HCEC 1CT (cell line): ENCODE measurements at regions not wholly inside any gene's neighbourhood (a gene's known extent, or its start where the extent isn't known, plus 50 kb on each side); places are given as distances from the start of the nearest gene placed in this dataset.
"Not testable (repeated sequence)": the region's sequence is repeated elsewhere in the genome, so short reads cannot be mapped to it uniquely, and the experiment has no call there.

Experiments used
- DNase-seq: peaks from one replicate; pipeline ENCODE4 v3.0.0-alpha.2; 2017

DNA sequence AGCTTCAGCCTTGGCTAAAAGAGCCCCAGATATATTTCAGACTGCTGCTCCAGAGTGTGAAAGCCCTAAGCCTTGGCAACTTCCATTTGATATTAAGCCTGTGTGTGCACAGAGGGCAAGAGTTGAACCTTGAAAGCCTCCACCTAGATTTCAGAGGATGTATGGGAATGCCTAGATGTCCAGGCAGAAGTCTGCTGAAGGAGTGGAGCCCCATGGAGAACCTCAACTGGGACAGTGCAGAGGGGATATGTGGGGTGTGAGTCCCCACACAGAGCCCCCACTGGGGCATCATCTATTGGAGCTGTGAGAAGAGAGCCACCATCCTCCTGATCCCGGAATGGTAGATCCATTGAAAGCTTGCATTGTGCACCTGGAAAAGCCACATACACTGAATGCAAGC is 1784.8 kb upstream of the CDH9 start:
- DNase-seq, result no peak

DNA sequence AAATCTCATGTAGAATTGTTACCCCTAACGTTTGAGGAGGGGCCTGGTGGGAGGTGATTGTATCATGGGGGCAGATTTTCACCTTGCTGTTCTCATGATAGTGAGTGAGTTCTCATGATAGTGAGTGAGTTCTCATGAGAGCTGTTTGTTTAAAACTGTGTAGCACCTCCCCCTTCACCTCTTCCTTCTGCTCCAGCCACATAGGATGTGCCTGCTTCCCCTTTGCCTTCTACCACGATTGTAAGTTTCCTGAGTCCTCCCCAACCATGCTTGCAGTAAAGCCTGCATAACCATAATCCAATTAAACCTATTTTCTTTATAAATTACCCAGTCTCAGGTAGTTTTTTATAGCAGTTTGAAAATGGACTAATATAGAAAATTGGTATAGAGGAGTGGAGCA is 1783.7 kb upstream of the CDH9 start:
- no peak for DNase-seq

DNA sequence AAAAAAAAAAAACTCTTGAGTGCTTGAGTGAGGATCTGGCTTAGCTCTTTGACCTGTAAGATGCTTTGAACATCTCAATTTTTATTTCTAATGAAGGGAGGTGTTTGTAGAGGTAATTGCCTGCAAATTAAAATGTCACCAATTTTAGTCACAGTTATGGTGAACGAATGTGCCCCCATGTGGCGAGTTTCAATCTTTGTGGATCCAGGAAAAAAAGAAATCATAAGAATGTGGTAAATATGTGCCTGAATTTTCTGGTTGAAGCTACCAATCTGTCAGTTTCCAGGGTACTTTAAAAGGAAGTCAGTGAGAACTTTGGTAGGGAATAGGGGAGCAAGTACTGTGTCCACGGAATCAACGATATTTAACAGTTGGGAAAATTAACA is 1772.4 kb upstream of the CDH9 start:
- DNase-seq, result peak; percentile 11

DNA sequence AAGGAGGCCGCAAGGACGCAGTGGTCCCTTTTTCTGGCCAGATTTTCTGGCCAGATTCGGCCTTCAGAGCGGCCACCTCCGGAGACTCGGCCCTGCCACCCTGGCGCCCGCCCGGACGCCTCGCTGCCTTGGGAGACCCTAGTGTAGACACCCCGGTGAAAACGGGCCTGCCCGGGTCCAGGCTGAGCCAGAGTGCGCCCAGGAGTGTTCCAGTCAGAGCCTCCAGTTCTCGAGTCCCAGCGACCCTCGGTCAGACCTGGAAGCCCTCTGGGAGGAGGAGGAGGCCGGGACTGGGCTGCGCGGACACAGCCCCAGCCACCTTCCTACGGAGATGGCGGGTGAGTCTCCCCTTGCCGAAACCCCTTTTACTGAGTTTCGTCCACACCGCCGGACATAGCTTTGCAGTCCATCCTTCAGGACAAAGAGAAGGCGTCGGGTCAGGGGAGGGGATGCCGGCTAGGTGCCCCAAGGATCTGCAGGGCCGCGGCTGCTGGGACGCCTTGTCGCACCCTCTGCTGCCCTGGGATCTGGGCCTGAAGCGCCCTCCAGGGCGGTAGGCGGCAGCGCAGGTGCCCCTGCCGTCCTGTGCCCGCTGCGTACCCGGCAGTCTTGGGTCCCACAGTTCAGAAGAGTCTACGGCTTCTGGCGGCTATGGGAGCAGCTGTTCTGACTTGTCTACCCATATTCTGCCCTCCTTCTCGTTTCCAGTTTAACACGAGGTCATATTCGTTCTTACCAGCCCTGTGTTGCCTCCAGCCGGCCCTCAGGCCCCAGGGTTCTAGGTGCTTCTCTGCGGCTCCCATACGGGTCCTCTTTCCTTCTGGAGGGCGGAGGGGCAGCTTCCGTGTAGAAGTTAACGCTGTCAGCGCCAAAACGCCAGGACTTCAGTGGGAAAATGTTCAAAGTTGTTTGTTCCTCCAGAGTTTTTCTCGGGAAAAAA is 1771.7 kb upstream of the CDH9 start:
- no peak for DNase-seq

DNA sequence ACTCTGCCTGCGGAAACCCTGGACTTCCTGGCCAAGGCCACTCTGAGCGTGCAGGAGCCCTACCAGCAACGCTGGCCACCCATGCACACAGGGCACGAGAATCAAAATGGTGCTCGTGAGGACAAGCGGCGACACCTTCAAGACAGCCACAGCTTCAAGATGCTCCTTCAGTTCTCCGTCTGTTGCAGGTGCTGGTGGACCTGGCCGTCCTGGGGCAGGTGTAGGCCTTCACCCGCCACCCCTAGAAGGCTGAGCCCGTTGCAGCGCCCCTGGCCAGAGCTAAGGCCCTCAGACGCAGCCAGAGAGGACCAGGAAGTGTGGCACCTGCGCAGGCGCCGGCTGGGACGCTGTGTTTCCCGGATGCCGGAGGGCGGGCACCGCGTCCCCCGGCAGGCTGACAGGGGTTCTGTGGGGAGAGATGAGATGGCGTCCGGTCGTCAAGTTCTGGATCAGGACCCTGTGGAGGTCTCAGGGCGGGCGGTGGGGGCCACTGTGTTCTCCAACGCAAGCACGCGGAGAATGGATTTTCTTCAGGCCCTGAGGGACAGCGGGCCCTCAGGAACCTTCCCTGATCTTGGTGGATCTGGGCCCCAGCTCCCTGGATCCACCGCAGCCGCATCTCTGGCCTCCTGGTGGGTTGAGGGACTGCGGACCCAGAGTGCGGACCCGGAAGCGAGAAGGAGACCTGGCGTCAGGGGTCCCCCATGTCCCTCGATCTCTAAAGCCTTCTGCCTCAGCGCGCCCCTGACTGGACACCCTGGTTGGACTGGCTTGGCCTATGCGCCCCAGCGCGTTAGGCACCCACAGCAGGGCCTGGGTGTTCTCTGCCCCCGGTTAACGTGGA is 1770.8 kb upstream of the CDH9 start:
- no peak for DNase-seq

DNA sequence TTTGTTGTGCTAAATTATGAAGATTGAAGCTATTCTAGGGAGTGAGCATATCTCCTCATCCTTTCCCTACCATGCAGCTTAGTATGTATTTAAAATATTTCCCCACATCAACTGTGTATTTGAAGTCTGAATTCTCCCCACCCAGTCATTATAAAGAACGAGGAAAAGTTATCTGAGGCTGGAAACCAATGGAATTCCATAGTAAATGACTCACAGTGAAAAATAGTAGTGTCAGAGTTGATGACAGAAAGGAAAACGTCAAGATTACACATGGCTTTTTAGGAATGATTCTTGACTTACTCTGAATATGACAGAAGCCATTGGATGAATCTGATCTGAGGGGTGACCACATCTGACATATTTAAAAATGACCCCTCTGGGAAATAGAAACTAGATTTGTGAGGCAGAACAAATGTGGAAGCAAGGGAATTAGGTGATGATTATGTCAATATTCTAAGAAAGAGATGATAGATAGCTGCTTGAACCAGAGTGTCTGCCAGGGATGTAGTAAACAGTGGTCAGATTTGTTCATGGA is 1768.9 kb upstream of the CDH9 start:
- peak; percentile 44 for DNase-seq

DNA sequence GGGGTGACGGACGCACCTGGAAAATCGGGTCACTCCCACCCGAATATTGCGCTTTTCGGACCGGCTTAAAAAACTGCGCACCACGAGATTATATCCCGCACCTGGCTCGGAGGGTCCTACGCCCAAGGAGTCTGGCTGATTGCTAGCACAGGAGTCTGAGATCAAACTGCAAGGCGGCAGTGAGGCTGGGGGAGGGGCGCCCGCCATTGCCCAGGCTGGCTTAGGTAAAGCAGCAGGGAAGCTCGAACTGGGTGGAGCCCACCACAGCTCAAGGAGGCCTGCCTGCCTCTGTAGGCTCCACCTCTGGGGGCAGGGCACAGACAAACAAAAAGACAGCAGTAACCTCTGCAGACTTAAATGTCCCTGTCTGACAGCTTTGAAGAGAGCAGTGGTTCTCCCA is 1760.6 kb upstream of the CDH9 start:
- not testable (repeated sequence) for DNase-seq

DNA sequence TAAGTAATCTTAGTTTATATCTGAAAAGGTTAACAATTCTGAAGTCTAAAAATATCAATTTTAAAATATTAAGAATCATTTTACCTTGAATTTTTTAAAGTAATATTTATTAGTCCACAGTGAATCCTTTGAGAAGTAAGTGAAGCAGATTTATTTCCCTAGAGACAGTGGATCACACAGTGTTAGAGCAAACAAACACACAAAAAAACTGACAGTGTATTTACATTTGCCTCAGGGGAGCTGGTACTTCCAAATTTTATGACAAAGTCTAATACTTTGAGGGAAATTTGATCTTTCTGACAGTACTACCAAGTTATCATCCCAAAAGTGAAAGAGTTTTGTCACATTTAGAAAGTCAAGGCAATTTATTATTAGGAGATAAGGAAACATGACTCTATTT is 1750.6 kb upstream of the CDH9 start:
- no peak for DNase-seq

DNA sequence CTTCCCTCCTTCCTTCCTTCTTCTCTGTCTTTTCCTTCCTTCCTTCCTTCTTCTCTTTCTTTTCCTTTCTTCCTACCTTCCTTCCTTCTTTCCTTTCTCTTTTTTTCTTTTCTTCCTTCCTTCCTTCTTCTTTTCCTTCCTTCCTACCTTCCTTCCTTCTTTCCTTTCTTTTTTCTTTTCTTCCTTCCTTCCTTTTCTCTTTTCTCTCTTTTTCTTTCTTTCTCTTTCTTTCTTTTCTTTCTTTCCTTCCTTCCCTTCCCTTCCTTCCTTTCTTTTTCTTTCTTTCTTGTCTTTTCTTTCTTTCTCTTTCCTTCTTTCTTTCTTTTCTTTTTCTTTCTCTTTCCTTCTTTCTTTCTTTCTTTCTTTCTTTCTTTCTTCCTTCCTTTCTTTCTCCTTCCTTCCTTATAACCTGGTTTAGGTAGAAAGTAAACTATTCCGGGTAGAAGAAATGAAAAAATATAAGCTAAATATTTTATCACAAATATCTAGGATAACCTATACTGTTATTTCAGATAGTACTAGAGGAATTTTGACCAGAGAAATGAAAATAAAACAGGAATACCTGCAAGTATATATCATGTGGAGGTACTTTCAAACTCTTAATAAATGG is 1741.8 kb upstream of the CDH9 start:
- no peak for DNase-seq

DNA sequence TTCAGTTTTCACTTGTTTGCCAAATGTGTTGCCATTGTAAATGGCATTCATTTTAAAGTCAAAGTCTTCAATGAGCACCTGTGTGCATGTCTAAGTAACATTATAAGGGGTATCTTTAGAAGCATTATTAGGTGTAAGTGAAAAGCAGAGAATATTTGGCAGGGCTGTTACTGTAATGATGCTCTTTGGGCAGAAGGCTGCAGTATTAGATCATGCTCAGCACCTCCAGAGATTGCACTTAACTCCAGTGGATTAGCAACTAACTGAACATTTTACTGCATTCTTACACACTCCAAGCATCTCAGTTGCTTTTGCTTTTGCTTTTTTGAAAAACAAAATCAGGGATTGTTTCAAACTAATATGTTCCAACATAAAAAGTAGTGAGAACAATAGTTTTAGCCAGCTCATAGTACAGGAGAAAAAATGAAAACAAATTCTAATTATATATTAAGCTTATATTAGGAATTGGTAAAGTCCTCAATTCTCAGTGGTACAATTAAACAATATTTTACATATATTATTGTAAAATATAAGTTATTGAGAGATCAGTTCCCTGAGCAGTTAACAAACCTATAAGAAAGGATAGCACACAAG is 1740.9 kb upstream of the CDH9 start:
- DNase-seq, result peak; percentile 53

DNA sequence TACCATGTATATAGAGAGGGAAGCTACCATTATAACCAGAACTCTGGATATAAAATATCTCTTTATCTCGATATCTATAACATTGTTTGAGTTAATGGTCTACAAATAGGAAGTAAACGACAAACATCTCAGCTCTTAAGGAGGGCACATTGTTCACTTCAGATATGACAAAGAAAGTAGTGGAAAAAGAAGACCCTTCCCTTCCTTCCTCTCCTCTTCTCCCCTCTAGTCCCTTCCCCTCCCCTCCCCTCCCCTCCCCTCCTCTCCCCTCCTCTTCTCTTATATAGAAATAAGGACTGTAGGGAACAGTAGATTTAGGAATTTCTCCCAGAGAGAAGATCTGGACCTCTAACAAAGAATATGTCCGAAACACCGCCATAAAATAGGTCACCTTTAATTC is 1731.9 kb upstream of the CDH9 start:
- no peak for DNase-seq

DNA sequence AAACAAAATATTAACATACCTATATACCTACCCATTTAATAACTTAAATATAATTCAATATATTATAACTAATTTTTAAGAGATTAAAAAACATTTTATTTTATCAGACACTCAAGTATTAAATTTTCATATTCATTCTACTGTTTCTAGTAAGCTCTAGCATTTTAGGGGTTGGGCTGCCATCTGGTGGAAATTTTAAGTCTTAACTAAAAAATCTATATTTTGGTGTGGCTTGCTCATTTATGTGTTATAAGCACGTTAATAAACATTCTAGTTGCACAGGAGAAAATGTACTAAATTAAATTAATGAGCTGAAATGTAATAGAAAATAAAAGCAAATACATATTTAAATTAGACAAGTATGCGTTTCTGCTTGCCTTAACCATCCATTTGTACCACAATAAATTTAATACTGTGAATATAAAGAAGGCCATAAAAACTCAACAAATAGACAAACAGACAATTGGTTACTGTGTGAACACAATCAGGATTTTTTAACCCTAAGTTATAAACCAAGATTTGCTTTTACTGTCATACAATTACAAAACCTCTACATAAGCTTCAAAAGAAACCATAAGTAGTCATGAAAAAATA is 1728.3 kb upstream of the CDH9 start:
- peak; percentile 69 for DNase-seq

DNA sequence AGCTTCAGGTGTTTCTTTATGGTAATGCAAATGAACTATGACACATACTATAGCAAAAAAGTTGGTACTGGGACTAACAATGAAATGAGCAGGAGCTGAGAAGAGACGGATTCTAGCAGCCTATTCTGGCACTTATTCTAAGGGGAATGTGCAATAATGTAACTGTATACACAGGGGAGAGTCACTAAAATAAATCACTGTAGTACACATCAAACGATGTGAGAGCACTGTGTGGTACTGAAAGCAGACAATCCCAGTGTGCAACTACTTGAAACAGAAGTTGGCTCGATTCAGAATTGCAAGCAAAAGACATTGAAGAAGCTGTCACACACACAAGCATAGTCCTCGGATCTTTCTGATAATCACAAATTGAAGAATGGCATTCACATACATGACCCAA is 1713.0 kb upstream of the CDH9 start:
- DNase-seq, result no peak

DNA sequence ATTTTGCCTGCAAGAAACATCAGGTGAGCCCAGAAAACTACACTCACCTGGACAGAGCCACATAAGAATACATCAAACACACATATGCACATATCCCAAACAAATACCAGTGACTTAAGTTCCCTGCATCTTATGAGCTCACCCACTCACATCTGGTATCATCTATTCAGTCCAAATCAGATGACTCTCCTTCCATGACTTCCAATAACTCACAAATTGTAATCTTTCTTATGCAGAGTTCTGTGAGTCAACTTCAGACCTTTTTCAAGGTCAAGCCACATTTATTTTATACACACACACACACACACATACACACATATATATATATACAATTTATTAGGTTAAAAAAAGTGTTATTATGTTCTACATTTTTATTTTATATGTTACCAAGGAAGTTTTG is 1711.9 kb upstream of the CDH9 start:
- peak; percentile 89 for DNase-seq

DNA sequence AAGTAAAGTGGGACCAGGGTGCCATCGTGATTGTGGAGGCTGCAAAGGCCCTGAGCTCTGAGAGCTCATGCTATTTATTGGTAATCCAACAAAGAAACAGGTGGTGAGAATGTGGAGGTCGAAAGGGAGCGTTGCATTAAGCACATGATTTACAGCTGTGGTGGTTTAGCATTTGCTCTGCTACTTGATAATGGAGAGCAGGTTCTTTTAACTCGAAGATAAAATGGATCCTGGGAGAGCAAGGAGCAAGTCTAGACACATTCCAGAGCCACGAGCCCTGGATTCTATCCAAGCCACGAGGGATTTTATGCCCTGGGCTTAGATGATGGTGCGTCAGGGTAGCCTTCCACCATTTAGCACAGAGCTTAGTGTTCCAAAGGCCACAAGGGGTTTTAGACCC is 1710.1 kb upstream of the CDH9 start:
- no peak for DNase-seq

DNA sequence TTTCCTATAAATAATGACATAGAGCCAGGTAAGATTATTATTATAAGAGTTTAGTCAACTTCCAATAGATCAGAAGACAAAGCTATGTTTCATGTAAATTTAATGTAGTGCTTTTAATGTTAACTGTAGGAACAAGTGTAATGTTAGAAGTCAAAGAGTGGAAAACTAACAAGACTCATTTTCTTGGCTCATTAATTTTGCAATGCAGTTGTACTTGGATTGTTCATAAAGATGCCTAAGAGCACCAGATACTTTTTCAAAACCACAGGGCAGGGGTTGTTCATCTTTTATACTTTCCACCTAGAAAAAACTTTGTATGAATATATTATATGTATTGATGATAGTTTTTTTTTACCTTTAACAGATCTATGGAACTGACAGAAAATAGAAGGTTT is 1705.3 kb upstream of the CDH9 start:
- no peak for DNase-seq

DNA sequence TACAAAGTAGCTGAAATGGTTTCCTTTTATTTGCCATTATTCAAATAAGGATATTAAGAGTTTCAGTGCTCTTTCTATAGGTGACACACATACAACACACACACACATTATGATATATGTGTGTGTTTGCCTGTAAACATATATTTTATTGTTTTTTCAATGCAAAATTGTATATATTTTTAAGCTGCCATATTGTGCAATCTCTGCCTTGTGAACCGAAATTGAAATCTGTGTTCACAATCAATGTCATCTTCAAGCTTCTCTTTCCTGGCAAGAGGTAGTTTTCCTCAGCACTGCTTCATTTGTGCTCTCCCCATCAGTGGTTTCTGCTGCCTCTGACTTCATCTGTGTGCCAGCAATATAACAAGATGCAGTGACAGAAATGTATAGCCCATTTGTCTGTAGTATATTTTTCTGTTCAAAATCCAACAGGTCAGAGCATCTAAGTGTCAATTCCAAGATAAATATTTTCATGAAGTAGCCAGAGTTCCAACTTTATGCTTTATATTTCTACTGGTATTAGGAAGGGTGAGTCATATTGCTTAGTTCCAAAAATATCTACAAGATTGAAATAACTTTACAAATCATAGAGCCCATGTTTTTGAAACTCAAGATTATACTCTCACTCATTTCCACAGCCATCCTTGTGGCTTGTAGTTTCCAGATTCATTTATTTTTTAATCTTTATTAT is 1704.8 kb upstream of the CDH9 start:
- DNase-seq, result peak; percentile 71

DNA sequence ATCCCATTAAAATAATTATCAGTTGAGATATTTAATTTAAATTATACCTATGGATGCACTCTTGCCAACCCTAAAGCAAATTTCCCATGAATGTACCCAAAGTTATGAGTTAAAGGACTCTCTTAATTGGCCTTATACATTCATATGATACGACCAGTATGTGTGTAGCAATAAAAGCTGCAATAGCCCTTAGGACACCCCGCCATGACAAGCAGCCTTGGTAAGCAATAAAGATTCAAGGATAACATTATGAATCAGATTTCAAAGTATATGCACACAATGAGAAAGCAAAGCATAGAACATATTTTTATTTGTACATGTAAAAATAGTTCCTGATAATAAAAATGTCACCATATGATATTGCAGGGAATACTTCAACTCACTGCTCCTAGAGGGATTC is 1699.3 kb upstream of the CDH9 start:
- no peak for DNase-seq

DNA sequence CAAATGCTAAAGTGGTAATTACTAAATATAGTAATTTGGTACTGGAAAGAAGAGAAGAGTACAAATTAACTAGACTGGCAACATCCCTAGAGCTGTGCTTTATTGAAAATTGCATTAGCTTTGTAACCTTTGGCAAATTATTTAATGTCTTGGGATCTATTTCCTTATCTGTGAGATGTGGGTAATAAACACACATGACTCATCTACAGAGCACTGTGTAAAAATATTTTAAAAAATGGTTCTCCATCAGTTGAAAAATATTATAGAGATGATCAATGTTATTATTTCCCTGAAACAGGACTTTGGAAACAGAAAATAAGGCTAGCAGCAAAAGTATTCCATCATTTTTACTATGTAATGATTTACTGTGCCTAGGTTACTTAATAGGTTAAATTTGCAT is 1698.8 kb upstream of the CDH9 start:
- no peak for DNase-seq

DNA sequence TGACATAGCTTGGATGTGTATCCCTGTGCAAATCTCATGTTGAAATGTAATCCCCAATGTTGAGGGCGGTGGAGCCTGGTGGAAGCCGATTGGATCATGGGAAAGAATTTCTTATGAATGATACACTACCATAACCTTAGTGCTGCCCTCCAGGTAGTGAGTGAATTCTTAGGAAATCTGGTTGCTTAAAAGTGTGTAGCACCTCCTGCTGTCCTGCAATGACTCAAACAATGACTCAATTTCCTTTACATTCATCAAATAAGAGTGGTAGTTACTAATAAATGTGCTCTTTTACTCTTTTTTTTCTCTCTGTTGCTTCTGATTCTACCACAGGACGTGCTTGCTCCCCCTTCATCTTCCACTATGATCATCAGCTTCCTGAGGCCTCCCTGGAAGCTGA is 1696.0 kb upstream of the CDH9 start:
- DNase-seq, result peak; percentile 81

DNA sequence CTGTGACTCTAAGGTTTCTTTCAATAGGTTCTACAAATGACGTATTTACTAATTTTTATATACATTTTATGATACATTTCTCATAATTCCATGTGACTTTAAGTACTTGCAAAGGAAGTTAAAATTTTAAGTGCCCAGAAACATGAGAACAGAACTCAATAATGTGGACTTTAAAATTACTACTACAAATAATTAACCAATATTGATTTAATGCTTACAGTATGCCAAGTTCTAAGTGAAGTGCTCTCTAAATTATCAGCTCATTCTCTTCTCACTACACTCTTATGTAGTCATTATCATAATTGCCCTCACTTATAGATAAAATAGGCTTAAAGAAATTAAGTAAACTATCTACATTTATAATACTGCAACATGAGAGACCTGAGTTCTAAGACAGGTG is 1690.7 kb upstream of the CDH9 start:
- no peak for DNase-seq

DNA sequence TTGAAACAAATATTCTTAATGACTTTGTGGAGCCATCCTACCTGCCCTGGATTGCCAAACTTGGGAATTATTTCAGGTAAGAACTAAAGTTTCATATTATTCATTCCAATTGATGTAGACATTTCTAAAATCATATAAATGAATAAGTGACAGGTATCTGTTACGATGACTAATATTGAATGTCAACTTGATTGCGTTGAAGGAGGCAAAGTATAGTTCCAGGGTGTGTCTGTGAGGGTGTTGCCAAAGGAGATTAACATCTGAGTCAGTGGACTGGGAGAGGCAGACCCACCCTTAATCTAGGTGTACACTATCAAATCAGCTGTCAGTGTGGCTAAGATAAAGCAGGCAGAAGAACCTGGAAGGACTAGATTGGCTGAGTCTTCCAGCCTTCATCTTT is 1688.4 kb upstream of the CDH9 start:
- DNase-seq, result no peak
